Activated T-cell treated with anti-CD3 and anti-CD28 coated beads, Interleukin-2, amount 50 U/mL, for 24 hours (primary cell): ENCODE measurements at regions not wholly inside any gene's neighbourhood (a gene's known extent, or its start where the extent isn't known, plus 50 kb on each side); places are given as distances from the start of the nearest gene placed in this dataset.
"Not testable (repeated sequence)": the region's sequence is repeated elsewhere in the genome, so short reads cannot be mapped to it uniquely, and the experiment has no call there.

Experiments used
- DNase-seq: peaks from one replicate; pipeline ENCODE4 v3.0.0-alpha.2; 2020
- H3K27ac Mint-ChIP-seq: 2 replicates; pipeline ENCODE4 v1.8.0; 2020; ENCODE audit warnings: mild to moderate bottlenecking, mixed read lengths
- H3K27me3 Mint-ChIP-seq: 2 replicates; pipeline ENCODE4 v1.8.0; 2020; ENCODE audit warnings: mixed read lengths
- H3K36me3 Mint-ChIP-seq: 2 replicates; pipeline ENCODE4 v1.8.0; 2020; ENCODE audit warnings: low read depth, mixed read lengths
- H3K4me1 Mint-ChIP-seq: 2 replicates; pipeline ENCODE4 v1.8.0; 2020; ENCODE audit warnings: low read depth, mixed read lengths
- H3K4me3 Mint-ChIP-seq: 2 replicates; pipeline ENCODE4 v1.8.0; 2020; ENCODE audit warnings: mild to moderate bottlenecking, moderate library complexity, mixed read lengths
- H3K9me3 Mint-ChIP-seq: 2 replicates; pipeline ENCODE4 v1.8.0; 2020; ENCODE audit warnings: mixed read lengths

DNA sequence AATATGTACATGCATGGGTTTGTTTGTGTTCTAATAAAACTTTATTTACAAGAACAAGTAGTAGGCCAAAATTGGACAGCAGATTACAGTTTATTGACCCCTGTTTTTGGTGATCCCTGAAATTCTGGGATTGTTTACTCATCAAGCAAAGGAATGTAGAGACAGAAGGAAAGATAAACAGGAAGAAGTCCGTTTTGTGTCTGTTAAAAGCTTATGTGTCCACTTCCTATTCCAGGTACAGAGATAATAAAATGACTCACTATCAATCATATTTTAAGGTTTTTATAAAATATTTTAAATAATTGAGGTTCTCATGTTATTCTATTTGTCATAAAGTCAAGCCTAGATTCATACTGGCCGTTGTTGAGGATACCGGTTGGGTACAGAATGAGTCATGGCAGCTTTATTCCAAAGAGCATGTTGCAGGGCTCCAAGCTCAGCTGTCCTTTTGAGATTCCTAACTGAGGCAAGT, 214.9 kb upstream of the DAB2 start:
- Mint-ChIP-seq H3K27ac (no peak overlapping the region), H3K9me3 (no peaks in the 10 kb centered on the region), H3K36me3 (no peaks in the 10 kb centered on the region), H3K4me1 (peaks cover 1% of the 10 kb centered on the region), H3K27me3 (peaks cover 10% of the 10 kb centered on the region), H3K4me3 (no peak overlapping the region)
- no peak for DNase-seq

DNA sequence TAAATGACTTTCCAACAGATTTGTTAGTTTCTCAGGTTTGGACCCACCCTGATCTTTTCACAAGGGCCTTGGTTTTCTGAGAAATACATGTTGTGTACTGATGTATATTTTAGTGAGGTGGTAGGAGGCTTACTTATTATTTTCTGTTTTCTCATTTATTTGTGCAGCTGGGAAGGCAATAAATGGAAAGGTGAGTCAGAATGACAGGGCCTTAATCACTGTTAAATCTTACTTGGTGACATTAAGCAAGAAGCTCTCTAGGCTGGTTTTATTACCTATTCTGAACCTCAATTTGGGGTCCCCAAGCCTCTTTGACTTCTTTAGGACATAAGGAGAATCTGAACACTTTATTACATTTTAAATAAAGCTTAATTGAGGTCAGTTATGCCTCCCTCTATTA, 214.0 kb upstream of the DAB2 start:
- Mint-ChIP-seq H3K36me3 (no peaks in the 10 kb centered on the region), H3K4me1 (peaks cover 1% of the 10 kb centered on the region), H3K4me3 (no peak overlapping the region), H3K27ac (no peak overlapping the region), H3K27me3 (peaks cover 4% of the 10 kb centered on the region), H3K9me3 (no peaks in the 10 kb centered on the region)
- DNase-seq = no peak

DNA sequence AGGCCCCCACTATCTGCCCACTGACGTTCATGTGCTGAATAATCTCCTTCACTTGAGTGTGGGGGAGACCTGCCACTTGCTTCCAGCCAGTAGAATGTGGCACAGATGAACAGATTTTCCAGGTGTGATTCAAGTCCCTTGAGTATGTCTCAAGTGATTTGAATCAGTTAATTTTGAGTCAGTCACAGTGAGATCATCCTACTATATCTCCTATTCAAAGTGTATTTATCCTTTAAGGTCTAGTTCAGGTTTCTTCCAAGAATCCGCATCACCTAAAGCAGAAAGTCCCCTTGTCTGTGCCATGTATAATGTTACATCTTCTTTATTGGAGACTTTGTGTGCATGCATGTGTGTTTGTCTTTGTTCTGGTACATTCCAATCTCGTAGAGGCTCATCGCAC, 208.3 kb upstream of the DAB2 start:
- Mint-ChIP-seq H3K4me1 (no peaks in the 10 kb centered on the region), H3K36me3 (no peaks in the 10 kb centered on the region), H3K9me3 (no peaks in the 10 kb centered on the region), H3K27me3 (peaks cover 22% of the 10 kb centered on the region), H3K27ac (no peak overlapping the region), H3K4me3 (no peak overlapping the region)
- DNase-seq = no peak

DNA sequence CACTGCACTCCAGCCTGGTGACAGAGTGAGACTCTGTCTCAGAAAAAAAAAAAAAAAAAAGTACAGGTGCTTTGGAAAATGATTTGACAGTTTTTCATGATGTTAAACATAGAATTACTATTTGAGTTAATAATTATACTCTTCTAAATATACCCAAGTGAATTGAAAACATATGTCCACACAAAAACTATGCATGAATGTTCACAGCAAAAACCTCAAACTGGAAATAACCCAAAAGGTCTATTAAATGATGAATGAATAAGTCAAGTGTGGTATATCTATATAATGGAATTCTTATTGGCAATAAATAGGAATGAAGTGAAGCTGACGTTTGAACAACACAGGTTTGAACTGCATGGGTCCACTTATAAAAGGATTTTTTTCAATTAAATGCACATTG, 207.2 kb upstream of the DAB2 start:
- H3K4me3 Mint-ChIP-seq = no peak overlapping the region
- no peak for DNase-seq
- no peaks in the 10 kb centered on the region for H3K9me3 Mint-ChIP-seq
- no peaks in the 10 kb centered on the region for H3K4me1 Mint-ChIP-seq
- H3K27ac Mint-ChIP-seq = no peak overlapping the region
- no peaks in the 10 kb centered on the region for H3K36me3 Mint-ChIP-seq
- H3K27me3 Mint-ChIP-seq = peaks cover 22% of the 10 kb centered on the region

DNA sequence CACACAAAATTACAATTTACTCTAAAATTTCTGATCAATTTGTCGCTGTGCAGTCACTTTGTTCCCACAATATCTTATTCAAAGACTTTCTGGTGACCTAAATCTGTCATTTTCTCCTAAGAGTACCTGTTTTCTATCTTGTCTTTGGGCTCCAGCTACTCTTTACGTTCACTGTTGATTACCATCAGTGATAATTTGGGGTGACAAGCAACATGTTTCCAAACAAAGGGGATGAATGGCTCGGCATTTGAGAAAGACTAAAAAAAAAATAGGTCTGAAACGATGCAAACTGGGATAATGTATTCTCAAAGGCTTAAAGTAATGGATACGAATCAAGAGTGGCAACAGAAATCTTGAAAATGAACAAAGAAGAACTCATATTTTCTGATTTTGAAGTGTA, 205.2 kb upstream of the DAB2 start:
- H3K4me1 Mint-ChIP-seq = no peaks in the 10 kb centered on the region
- H3K36me3 Mint-ChIP-seq = no peaks in the 10 kb centered on the region
- DNase-seq = no peak
- H3K4me3 Mint-ChIP-seq = no peak overlapping the region
- H3K27ac Mint-ChIP-seq = no peak overlapping the region
- no peaks in the 10 kb centered on the region for H3K9me3 Mint-ChIP-seq
- peaks cover 31% of the 10 kb centered on the region for H3K27me3 Mint-ChIP-seq

DNA sequence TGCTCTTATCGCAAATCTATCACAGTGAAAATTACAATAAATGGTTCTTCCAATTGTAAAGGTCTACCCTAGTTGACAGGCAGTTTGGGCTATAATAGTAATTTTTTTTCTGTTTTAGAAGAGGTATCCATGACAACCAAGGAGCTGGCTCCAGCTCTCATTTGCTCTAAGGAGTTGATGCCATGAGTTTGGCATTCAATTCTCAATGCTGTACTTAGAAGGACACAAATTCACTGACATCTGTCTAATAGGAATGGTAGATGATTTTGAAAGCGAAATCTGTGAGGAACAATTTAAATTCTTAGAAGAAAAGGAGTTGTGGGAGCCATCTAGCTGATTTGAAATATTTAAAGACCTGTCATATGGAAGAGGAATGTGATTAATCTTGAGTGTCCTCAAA, 203.6 kb upstream of the DAB2 start:
- Mint-ChIP-seq H3K4me3 (no peak overlapping the region), H3K27ac (no peak overlapping the region), H3K9me3 (no peaks in the 10 kb centered on the region), H3K27me3 (peaks cover 35% of the 10 kb centered on the region), H3K4me1 (no peaks in the 10 kb centered on the region), H3K36me3 (no peaks in the 10 kb centered on the region)
- no peak for DNase-seq

DNA sequence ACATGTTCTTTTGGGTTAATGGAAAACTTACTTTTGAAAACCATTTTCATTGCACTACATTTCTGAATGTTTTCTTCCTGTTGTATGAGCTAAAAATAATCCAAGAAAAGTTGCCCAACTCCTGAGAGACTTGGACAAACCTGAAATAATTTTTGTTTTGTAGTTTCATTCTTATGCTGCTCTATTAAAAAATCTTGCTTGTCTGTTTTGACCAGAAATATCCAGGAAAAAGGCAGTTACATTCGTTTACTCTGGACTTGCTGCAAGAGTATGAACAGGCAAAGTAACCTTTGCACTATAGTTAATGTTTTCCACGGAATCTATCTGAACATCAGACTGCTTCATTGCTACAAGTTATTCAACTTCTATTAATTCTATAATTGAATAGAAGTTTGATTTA, 200.1 kb upstream of the DAB2 start:
- no peak for DNase-seq
- Mint-ChIP-seq H3K4me1 (no peaks in the 10 kb centered on the region), H3K27me3 (peaks cover 33% of the 10 kb centered on the region), H3K9me3 (no peaks in the 10 kb centered on the region), H3K27ac (no peak overlapping the region), H3K36me3 (no peaks in the 10 kb centered on the region), H3K4me3 (no peak overlapping the region)

DNA sequence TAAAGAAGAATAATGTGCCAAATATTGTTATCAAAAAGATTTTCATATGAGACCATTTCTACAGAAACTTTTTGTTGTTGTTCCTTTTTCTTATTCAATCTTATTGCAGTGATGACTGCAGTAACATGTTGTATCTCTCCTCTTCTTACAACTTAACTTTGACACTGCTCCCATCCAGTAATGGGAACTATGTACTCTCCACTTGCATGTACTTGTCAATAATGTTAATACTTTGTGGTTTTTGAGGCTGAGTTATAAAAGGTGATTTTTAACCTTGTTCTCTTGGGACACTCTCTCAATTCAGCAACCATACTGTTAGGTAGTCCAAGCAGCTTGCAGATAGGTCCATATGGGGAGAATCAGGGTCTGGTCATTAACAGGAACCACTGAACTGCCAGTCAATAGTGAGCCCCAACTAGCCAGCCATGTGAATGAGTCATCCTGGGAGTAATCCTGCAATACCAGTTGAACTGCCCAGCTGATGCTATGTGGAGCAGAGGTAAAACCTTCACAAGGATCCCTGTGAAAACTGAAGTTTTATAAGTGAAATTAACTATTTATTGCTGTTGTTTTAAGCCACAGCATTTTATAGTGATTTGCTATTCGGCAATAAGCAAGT, 199.6 kb upstream of the DAB2 start:
- H3K27me3 Mint-ChIP-seq = peaks cover 28% of the 10 kb centered on the region

DNA sequence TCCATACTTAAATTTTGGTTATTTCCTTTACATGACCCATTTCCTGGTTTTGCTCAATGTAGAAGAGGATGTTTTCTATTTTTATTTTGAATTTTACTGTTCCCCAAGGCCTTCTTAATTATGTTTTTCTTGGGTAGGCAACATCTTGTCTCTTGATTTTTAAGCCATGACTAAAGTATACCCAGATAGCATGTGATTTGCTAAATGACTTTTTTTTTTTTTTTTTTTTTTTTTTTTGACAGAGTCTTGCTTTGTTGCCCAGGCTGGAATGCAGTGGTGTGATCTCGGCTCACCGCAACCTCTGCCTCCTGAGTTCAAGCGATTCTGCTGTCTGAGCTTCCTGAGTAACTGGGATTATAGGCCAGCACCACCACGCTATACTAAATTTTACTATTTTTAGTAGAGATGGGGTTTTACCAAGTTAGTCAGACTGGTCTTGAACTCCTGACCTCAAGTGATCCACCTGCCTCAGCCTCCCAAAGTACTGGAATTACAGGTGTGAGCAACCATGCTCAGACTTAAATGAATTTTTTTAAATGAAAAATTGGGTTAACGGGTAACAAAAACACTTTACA, 198.6 kb upstream of the DAB2 start:
- H3K36me3 Mint-ChIP-seq = no peaks in the 10 kb centered on the region
- no peaks in the 10 kb centered on the region for H3K9me3 Mint-ChIP-seq
- H3K4me3 Mint-ChIP-seq = no peak overlapping the region
- no peak for DNase-seq
- H3K27me3 Mint-ChIP-seq = peaks cover 22% of the 10 kb centered on the region
- no peaks in the 10 kb centered on the region for H3K4me1 Mint-ChIP-seq
- H3K27ac Mint-ChIP-seq = no peak overlapping the region

More for the DNA sequence above, 199.6 kb upstream of the DAB2 start:
- Mint-ChIP-seq H3K27ac (no peak overlapping the region), H3K4me1 (no peaks in the 10 kb centered on the region), H3K4me3 (no peak overlapping the region), H3K9me3 (no peaks in the 10 kb centered on the region), H3K36me3 (no peaks in the 10 kb centered on the region)
- no peak for DNase-seq

DNA sequence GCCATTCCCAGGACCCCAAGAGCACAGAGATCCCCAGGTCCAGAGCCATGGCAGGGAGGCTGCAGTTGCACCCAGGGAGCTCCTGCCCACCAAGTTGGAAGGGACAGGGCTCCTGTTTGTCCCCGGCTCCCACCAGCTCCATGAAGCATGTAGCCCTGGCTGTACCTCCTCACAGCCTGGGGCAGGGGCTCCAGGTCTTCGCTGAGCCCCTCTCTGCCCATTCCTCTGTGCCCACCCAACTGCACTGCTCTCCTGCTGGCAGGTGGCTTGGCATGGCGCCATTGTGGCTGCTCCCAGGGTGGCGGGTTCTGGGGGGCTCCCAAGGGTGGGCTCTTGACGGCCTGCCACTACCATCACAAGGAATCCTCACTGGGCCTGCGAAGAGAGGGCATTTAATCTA, 197.5 kb upstream of the DAB2 start:
- DNase-seq = no peak
- H3K27me3 Mint-ChIP-seq = peaks cover 18% of the 10 kb centered on the region
- no peaks in the 10 kb centered on the region for H3K36me3 Mint-ChIP-seq
- H3K27ac Mint-ChIP-seq = no peak overlapping the region
- no peak overlapping the region for H3K4me3 Mint-ChIP-seq
- H3K4me1 Mint-ChIP-seq = no peaks in the 10 kb centered on the region
- H3K9me3 Mint-ChIP-seq = no peaks in the 10 kb centered on the region

DNA sequence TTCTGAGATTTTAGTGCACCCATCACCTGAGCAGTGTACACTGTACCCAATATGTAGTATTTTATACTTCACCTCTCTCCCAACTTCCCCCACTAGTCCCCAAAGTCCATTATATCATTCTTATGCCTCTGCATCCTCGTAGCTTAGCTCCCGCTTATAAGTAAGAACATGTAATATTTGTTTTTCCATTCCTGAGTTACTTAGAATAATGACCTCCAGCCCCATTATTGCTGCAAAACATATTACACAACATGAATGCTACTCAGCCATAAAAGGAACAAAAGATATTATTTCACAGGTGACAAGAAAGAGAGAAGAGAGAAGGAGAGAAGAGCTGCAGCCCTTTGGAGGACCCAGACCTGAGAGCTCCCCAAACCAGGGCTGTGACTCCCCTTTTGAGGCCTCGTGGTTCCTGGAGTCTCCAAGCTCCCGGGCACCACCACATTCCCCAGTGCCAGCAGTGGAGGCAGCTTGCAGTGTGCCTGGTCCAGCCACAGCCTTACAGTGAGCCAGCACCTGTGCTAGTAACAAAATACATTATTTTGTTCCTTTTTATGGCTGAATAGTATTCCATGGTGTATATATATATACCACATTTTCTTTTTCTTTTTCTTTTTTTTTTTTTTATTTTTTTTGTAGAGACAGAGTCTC, 194.5 kb upstream of the DAB2 start:
- no peak overlapping the region for H3K27ac Mint-ChIP-seq
- H3K4me3 Mint-ChIP-seq = no peak overlapping the region
- peaks cover 7% of the 10 kb centered on the region for H3K27me3 Mint-ChIP-seq
- H3K4me1 Mint-ChIP-seq = no peaks in the 10 kb centered on the region
- no peaks in the 10 kb centered on the region for H3K36me3 Mint-ChIP-seq
- DNase-seq = no peak
- H3K9me3 Mint-ChIP-seq = no peaks in the 10 kb centered on the region

DNA sequence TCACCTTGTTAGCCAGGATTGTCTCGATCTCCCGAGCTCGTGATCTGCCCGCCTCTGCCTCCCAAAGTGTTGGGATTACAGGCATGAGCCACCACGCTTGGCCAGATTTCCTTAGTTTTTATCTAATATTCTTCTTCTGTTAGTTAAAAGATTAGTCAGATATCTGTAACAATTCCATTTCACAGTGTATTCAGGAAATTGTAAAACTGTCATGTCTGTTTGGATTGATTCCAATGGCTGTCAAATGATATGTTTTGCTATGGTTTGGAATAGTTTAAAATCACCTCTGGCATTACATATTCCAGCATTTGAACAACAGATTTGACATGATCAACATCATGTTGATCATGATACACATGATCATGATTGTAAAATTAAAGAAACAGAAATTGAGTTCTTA, 193.6 kb upstream of the DAB2 start:
- no peak for DNase-seq
- H3K27me3 Mint-ChIP-seq = peaks cover 6% of the 10 kb centered on the region
- H3K36me3 Mint-ChIP-seq = no peaks in the 10 kb centered on the region
- H3K9me3 Mint-ChIP-seq = no peaks in the 10 kb centered on the region
- no peaks in the 10 kb centered on the region for H3K4me1 Mint-ChIP-seq
- H3K4me3 Mint-ChIP-seq = no peak overlapping the region
- no peak overlapping the region for H3K27ac Mint-ChIP-seq

DNA sequence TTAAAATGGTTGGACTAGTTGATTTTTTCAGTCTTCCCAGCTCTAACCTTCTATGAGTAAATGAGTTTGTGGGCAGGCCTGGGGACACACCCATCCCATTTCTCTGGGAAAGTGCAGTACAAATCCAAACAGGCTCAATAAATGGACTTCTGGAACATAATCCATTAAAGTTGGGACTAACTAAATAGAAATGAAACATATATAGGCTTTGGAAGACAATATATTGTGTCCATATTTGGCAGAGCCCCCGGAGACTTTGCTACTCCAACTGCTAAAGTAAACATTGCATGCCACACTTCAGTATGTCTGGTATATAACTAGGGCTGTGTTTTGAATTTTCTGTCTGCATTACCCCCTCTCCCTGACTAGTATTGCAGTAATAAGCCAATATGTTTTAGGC, 191.4 kb upstream of the DAB2 start:
- no peaks in the 10 kb centered on the region for H3K4me1 Mint-ChIP-seq
- peaks cover 10% of the 10 kb centered on the region for H3K27me3 Mint-ChIP-seq
- no peak overlapping the region for H3K27ac Mint-ChIP-seq
- H3K36me3 Mint-ChIP-seq = no peaks in the 10 kb centered on the region
- H3K9me3 Mint-ChIP-seq = no peaks in the 10 kb centered on the region
- DNase-seq = no peak
- no peak overlapping the region for H3K4me3 Mint-ChIP-seq

DNA sequence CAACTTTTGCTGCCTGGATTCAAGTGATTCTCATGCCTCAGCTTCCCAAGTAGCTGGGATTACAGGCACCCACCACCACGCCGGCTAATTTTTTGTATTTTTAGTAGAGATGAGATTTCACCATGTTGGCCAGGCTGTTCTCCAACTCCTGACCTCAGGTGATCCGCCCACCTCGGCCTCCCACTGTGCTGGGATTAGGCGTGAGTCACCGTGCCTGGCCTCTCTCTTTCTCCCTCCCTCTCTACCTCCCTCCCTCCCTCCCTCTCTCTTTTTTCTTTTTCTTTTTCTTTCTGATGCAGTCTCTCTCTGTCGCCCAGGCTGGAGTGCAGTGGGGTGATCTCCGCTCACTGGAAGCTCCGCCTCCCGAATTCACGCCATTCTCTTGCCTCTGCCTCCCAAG, 186.3 kb upstream of the DAB2 start:
- not testable (repeated sequence) for DNase-seq, H3K4me1 Mint-ChIP-seq, H3K36me3 Mint-ChIP-seq, H3K27ac Mint-ChIP-seq, H3K9me3 Mint-ChIP-seq, H3K4me3 Mint-ChIP-seq
- peaks cover 24% of the 10 kb centered on the region for H3K27me3 Mint-ChIP-seq

DNA sequence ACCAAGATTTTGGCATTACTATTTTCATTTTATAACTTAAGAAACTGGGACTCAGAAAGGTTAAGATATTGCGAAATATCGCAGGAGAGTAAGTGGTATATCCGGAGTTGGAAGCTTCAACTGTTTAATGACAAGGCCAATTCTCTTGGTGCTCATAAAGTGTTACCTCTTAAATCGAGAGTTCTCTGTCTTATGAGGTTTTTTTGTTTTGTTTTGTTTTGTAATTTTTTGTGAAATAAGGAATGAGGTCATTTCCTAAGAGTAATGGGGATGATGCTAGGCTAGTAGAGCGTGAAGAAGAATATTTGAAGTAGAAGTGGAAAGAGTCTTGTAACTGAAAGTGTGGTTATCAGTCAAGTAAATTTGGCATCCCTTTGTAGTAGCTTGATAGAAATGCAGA, 183.2 kb upstream of the DAB2 start:
- Mint-ChIP-seq H3K27ac (no peak overlapping the region), H3K27me3 (peaks cover 32% of the 10 kb centered on the region), H3K9me3 (no peaks in the 10 kb centered on the region), H3K4me3 (no peak overlapping the region), H3K36me3 (no peaks in the 10 kb centered on the region), H3K4me1 (no peaks in the 10 kb centered on the region)
- no peak for DNase-seq
